HepG2 (cell line): ENCODE measurements at regions not wholly inside any gene's neighbourhood (a gene's known extent, or its start where the extent isn't known, plus 50 kb on each side); places are given as distances from the start of the nearest gene placed in this dataset.

ENCODE experiments used
- ATAC-seq: fragments of 200-7000 bp; cut with Tn5 transposase; 3 replicates; pipeline ENCODE4 v1.9.1; 2020; ENCODE audit warnings: mild to moderate bottlenecking, moderate library complexity
- BruUV-seq: library from RNA; stranded (reverse); fragments of 400-500 nt; replicated peaks from 2 replicates; lab custom pipeline; 2021; lab: Mats Ljungman, UMichigan
- CTCF ChIA-PET: fragments of 300-600 bp; formaldehyde crosslinking; extraction: SDS; loops from one replicate; lab custom pipeline; 2021; ENCODE audit warnings: low total read pairs, inconsistent platforms, low intra/inter-chr PET ratio; lab: Yijun Ruan, JAX
- POLR2A ChIA-PET: fragments of 350-600 bp; sonication (Branson Sonifier 250); formaldehyde crosslinking; loops from one replicate; lab custom pipeline; 2020; ENCODE audit warnings: antibody characterized with exemption, inconsistent platforms; lab: Yijun Ruan, JAX
- DNase-seq: peaks from one replicate; pipeline ENCODE4 v3.0.0-alpha.2; 2015; ENCODE audit warnings: low spot score
- FAIRE-seq: peaks from 3 replicates; lab custom pipeline; 2011; peaks lifted over from hg19 to GRCh38; lab: Jason Lieb, UNC
- H2AFZ ChIP-seq: one replicate; pipeline ENCODE4 v1.6.1; 2011; ENCODE audit warnings: low read length, inconsistent platforms
- H3K27ac ChIP-seq: fragments of 300-600 bp; 3 replicates; pipeline ENCODE4 v1.8.0; 2011; ENCODE audit warnings: mixed run types, mild to moderate bottlenecking, mixed read lengths, low read length, inconsistent platforms; ENCODE audit not compliant: insufficient read depth; ENCODE audit errors: extremely low read length
- H3K27me3 ChIP-seq, 2 experiments: fragments of 200-600 bp in 1 of 2; 2 replicates in 1 of 2; 3 replicates in 1 of 2; pipeline versions ENCODE4 v1.6.0 to v1.8.0; 2011; ENCODE audit warnings: low read length in 2 of 2, mild to moderate bottlenecking in 2 of 2, moderate library complexity in 2 of 2, inconsistent platforms in 1 of 2; ENCODE audit not compliant: insufficient read depth in 2 of 2, control insufficient read depth in 1 of 2
- H3K36me3 ChIP-seq, 2 experiments: fragments of 200-600 bp in 1 of 2; replicated peaks in 1 of 2; 2 replicates in 1 of 2; 3 replicates in 1 of 2; pipeline versions ENCODE4 v1.5.1 to v1.8.0; 2011; ENCODE audit warnings: low read length in 2 of 2, inconsistent platforms in 1 of 2; ENCODE audit not compliant: insufficient read depth in 2 of 2, control insufficient read depth in 1 of 2
- H3K4me1 ChIP-seq: 2 replicates; pipeline ENCODE4 v1.5.1; 2012; ENCODE audit warnings: low read length, inconsistent platforms; ENCODE audit not compliant: insufficient read depth
- H3K4me2 ChIP-seq: 2 replicates; pipeline ENCODE4 v1.6.0; 2011; ENCODE audit warnings: low read depth, low read length, inconsistent platforms
- H3K4me3 ChIP-seq, 3 experiments: fragments of 200-600 bp in 1 of 3; sonication (generic), shearing (Covaris generic) in 1 of 3; replicated peaks in 1 of 3; 2 replicates each; pipeline ENCODE4 v1.5.1; 2011 to 2016; ENCODE audit warnings: low read length in 3 of 3, inconsistent platforms in 2 of 3, low read depth in 2 of 3, mild to moderate bottlenecking in 2 of 3, control low read depth in 1 of 3, mixed read lengths in 1 of 3; ENCODE audit not compliant: insufficient read depth in 1 of 3
- H3K79me2 ChIP-seq: one replicate; pipeline ENCODE4 v1.6.1; 2011; ENCODE audit warnings: low read length, inconsistent platforms; ENCODE audit not compliant: insufficient read depth
- H3K9ac ChIP-seq: 2 replicates; pipeline ENCODE4 v1.6.0; 2011; ENCODE audit warnings: mild to moderate bottlenecking, low read depth, low read length, inconsistent platforms; ENCODE audit not compliant: insufficient read depth
- H3K9me3 ChIP-seq: 2 replicates; pipeline ENCODE4 v1.5.1; 2012; ENCODE audit warnings: mild to moderate bottlenecking, low read length
- H4K20me1 ChIP-seq: 2 replicates; pipeline ENCODE4 v1.6.0; 2011; ENCODE audit warnings: inconsistent platforms, mild to moderate bottlenecking, low read length, moderate library complexity; ENCODE audit not compliant: insufficient read depth
- ZNF563 ChIP-seq: sonication (generic); formaldehyde crosslinking; IDR thresholded peaks from 2 replicates; pipeline ENCODE4 v1.8.0; 2022; ENCODE audit warnings: mild to moderate bottlenecking, moderate library complexity, missing genetic modification reagents
- WGBS: methylation state at CpG from one replicate; pipeline ENCODE4 v1.1.6; 2017; ENCODE audit warnings: low lambda C conversion rate; 5-methylcytosine and 5-hydroxymethylcytosine counted together
- in situ Hi-C: cut with HindIII; loops from 2 replicates; pipeline ENCODE4 v1.10.0; 2017; ENCODE audit warnings: low pct_unique_long_range_greater_than_20kb; ENCODE audit not compliant: extremely low pct_ligation_motif_present
- intact Hi-C: fragments of 100-400 bp; cut with micrococcal nuclease; formaldehyde crosslinking; loops from one replicate; pipeline ENCODE4 v1.10.0; 2022; ENCODE audit not compliant: unreplicated experiment
- TF ChIP-seq, protein P1 (sequence below): sonication (generic); formaldehyde crosslinking; IDR thresholded peaks from 2 replicates; pipeline ENCODE4 v1.5.0; 2020; ENCODE audit warnings: mild to moderate bottlenecking, low read depth, missing genetic modification reagents, borderline replicate concordance
- TF ChIP-seq, protein P2 (sequence below): IDR thresholded peaks from 2 replicates; pipeline ENCODE4 v1.4.0; 2020; ENCODE audit warnings: mild to moderate bottlenecking, missing genetic modification reagents

DNA sequence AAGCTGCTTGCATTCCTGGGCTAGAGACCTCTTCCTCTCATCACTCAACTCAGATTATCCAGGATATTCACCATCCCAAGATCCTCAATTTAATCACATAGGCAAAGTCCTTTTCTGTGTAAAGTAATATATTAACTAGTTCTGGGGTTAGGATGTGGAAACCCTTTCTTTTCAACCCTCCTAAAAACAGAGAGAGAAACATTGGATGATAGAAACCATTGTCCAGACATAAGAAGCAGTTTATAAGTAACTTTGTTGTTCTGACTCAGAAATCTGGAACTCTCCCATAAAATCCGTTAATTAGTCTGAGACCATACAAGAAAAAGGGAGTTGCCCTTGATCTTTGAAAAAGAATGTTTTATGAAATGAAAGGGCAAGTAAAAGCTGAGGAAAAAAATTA lies 817.1 kb upstream of the CDH9 start:
- no peaks in the 10 kb centered on the region for H3K79me2 ChIP-seq
- no peaks in the 10 kb centered on the region for H4K20me1 ChIP-seq
- H3K36me3 ChIP-seq: no peaks in the 10 kb centered on the region
- no peak overlapping the region for H2AFZ ChIP-seq
- BruUV-seq: no TSS peak
- TF ChIP-seq, protein P1, sequence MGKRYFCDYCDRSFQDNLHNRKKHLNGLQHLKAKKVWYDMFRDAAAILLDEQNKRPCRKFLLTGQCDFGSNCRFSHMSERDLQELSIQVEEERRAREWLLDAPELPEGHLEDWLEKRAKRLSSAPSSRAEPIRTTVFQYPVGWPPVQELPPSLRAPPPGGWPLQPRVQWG (CRISPR knock-in tag): no peak
- TF ChIP-seq, protein P2, sequence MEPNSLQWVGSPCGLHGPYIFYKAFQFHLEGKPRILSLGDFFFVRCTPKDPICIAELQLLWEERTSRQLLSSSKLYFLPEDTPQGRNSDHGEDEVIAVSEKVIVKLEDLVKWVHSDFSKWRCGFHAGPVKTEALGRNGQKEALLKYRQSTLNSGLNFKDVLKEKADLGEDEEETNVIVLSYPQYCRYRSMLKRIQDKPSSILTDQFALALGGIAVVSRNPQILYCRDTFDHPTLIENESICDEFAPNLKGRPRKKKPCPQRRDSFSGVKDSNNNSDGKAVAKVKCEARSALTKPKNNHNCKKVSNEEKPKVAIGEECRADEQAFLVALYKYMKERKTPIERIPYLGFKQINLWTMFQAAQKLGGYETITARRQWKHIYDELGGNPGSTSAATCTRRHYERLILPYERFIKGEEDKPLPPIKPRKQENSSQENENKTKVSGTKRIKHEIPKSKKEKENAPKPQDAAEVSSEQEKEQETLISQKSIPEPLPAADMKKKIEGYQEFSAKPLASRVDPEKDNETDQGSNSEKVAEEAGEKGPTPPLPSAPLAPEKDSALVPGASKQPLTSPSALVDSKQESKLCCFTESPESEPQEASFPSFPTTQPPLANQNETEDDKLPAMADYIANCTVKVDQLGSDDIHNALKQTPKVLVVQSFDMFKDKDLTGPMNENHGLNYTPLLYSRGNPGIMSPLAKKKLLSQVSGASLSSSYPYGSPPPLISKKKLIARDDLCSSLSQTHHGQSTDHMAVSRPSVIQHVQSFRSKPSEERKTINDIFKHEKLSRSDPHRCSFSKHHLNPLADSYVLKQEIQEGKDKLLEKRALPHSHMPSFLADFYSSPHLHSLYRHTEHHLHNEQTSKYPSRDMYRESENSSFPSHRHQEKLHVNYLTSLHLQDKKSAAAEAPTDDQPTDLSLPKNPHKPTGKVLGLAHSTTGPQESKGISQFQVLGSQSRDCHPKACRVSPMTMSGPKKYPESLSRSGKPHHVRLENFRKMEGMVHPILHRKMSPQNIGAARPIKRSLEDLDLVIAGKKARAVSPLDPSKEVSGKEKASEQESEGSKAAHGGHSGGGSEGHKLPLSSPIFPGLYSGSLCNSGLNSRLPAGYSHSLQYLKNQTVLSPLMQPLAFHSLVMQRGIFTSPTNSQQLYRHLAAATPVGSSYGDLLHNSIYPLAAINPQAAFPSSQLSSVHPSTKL (CRISPR knock-in tag): no peak
- no peak for TF ChIP-seq ZNF563 (CRISPR knock-in tag)
- intact Hi-C loops (no loop called here), in situ Hi-C loops (no loop called here)
- H3K4me1 ChIP-seq: no peaks in the 10 kb centered on the region
- ATAC-seq (no peak), FAIRE-seq (no peak), DNase-seq (no peak)
- peaks cover 4% of the 10 kb centered on the region; the same call in 1 of the 2 replicates for H3K9me3 ChIP-seq
- no peaks in the 10 kb centered on the region; a peak in 1 of 5 replicates for H3K27me3 ChIP-seq
- 0% methylated on average over 1 of the region's 1 CpG for WGBS
- no peak overlapping the region for H3K9ac ChIP-seq
- H3K27ac ChIP-seq: no peak overlapping the region
- POLR2A ChIA-PET: no interaction called here
- H3K4me3 ChIP-seq: no peak overlapping the region
- H3K4me2 ChIP-seq: no peak overlapping the region
- CTCF ChIA-PET: no interaction called here
